ENCODE measurements at regions not wholly inside any gene's neighbourhood (a gene's known extent, or its start where the extent isn't known, plus 50 kb on each side); places are given as distances from the start of the nearest gene placed in this dataset.

DNA sequence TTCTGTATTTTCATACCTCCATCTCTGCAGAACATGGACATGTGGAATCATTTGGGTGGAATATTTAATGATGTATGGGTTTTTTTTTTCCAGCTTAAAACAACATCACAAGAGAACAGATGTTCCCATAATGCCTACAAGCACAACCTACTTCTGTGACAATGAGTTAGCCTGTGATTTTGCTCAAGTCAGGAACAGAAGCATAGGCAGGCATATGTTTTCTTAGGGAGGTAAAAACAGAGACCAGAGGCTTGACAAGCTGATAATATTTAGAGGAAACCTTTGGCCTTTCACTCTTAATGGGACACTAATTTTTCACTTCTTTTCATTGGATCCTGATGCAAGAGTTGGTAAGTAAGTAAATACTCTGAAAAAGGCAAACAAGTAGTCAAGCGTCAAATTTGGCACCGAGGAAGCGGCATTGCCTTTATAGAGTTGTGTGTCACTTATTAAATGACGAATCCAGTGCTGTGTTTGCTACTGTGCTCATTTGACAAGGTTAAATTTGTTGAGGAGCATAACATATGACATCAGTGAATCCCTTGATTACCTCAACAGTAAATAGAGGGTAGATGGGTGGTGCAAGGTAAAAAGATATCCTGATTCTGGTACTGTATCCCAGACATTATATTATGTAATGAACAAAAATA lies 66.7 kb upstream of the RBMS3 start:
- DNase-seq (ENCODE audit: low read depth in 2 of 2), result no peak
- no peak overlapping the region for H3K4me3 ChIP-seq (replicated peaks in 1 of 2; ENCODE audit: low read depth in 2 of 2, low read length in 2 of 2)
- TF ChIP-seq, protein P1, sequence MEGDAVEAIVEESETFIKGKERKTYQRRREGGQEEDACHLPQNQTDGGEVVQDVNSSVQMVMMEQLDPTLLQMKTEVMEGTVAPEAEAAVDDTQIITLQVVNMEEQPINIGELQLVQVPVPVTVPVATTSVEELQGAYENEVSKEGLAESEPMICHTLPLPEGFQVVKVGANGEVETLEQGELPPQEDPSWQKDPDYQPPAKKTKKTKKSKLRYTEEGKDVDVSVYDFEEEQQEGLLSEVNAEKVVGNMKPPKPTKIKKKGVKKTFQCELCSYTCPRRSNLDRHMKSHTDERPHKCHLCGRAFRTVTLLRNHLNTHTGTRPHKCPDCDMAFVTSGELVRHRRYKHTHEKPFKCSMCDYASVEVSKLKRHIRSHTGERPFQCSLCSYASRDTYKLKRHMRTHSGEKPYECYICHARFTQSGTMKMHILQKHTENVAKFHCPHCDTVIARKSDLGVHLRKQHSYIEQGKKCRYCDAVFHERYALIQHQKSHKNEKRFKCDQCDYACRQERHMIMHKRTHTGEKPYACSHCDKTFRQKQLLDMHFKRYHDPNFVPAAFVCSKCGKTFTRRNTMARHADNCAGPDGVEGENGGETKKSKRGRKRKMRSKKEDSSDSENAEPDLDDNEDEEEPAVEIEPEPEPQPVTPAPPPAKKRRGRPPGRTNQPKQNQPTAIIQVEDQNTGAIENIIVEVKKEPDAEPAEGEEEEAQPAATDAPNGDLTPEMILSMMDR (IDR thresholded peaks at IDR 0.05; ENCODE audit: low read depth, low read length), result no peak

DNA sequence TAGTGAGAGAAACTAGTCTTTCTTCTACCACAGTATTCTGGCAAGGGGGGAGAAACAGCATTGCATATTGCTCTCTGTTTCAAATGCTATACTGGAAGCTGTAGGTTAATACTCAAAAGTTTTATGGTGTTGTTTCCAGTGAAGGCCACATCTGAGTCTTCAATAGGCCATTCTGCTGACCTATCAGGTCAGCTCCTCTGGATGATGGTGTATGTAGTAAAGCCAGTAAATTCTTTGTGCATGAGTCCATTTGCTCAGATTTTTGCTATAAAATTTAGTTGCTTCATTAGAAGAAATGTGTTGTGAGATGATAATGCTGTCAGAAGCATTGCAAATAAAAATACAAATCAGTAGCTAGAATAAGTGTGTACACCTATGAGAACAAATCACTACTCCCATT lies 64.9 kb upstream of the RBMS3 start:
- TF ChIP-seq, protein P1 (IDR thresholded peaks at IDR 0.05; ENCODE audit: low read depth, low read length), result no peak
- H3K4me3 ChIP-seq (replicated peaks in 1 of 2; ENCODE audit: low read depth in 2 of 2, low read length in 2 of 2), result no peak overlapping the region
- DNase-seq (ENCODE audit: low read depth in 2 of 2), result peak in 1 of 2 donors; percentile 28

DNA sequence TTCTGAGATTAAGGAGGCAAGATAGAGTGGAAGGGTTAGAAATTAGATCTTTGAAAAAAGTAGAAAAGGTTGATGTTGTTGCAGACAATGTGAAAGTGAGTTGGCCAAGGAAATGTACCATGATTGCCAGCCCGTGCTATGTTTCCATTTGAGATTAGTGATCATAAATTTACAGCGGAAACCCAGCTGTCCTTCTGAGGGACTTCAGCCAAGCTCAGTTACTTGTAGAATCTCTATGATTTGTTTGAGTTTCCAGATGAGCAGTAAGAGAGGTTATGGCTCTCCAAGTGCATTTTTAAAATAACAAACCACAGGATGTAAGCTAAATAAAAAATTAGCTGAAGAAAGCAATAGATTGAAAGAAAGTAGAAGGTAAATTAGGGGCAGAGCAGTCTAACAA lies 54.2 kb upstream of the RBMS3 start:
- TF ChIP-seq, protein P1 (IDR thresholded peaks at IDR 0.05; ENCODE audit: low read depth, low read length), result no peak
- no peak for DNase-seq (ENCODE audit: low read depth in 2 of 2)
- H3K4me3 ChIP-seq (replicated peaks in 1 of 2; ENCODE audit: low read depth in 2 of 2, low read length in 2 of 2), result no peak overlapping the region

DNA sequence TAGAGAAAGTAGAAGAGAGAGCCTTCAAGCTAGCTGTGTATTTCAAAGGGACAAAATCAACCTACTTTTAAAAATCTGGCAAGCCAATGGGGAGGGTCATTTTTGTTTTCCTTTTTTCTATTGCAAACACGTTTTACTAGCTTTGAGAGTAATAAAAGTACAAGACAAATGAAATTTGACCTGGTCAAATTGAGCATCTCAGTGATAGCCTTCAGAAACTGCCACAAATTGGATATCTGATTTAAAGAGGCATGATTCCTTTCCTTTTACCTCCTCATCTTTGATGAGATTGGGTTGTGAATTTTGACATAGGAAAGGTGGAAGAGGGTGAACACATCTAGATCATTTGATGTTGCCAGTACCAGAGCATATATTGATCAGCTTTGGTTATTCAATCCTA lies 53.6 kb upstream of the RBMS3 start:
- no peak for DNase-seq (ENCODE audit: low read depth in 2 of 2)
- no peak overlapping the region for H3K4me3 ChIP-seq (replicated peaks in 1 of 2; ENCODE audit: low read depth in 2 of 2, low read length in 2 of 2)
- TF ChIP-seq, protein P1 (IDR thresholded peaks at IDR 0.05; ENCODE audit: low read depth, low read length), result no peak

Data from cardiac fibroblast (primary cell).